H9 (cell line): ENCODE measurements at regions not wholly inside any gene's neighbourhood (a gene's known extent, or its start where the extent isn't known, plus 50 kb on each side); places are given as distances from the start of the nearest gene placed in this dataset.

ENCODE experiments used
- DNase-seq: peaks from one replicate; pipeline ENCODE4 v3.0.0-alpha.2; 2017
- H2AFZ ChIP-seq: one replicate; pipeline ENCODE4 v1.6.1; 2013; ENCODE audit warnings: mild to moderate bottlenecking, low read length, control low read depth, moderate library complexity
- H2AK5ac ChIP-seq: 2 replicates; pipeline ENCODE4 v1.6.1; 2013; ENCODE audit warnings: low read length, control low read depth, mixed read lengths; ENCODE audit not compliant: insufficient read length
- H2BK120ac ChIP-seq: one replicate; pipeline ENCODE4 v1.6.1; 2013; ENCODE audit warnings: low read depth, mild to moderate bottlenecking, low read length, control low read depth, inconsistent platforms; ENCODE audit not compliant: poor library complexity, severe bottlenecking
- H2BK12ac ChIP-seq: 2 replicates; pipeline ENCODE4 v1.6.1; 2013; ENCODE audit warnings: low read length, control low read depth, mixed read lengths, low read depth; ENCODE audit not compliant: insufficient read length
- H2BK15ac ChIP-seq: 2 replicates; pipeline ENCODE4 v1.6.1; 2013; ENCODE audit warnings: low read depth, low read length, control low read depth
- H2BK20ac ChIP-seq: one replicate; pipeline ENCODE4 v1.6.1; 2013; ENCODE audit warnings: low read depth, mild to moderate bottlenecking, low read length, control low read depth, inconsistent platforms; ENCODE audit not compliant: poor library complexity, severe bottlenecking
- H2BK5ac ChIP-seq: 2 replicates; pipeline ENCODE4 v1.6.1; 2013; ENCODE audit warnings: low read length, control low read depth, mixed read lengths; ENCODE audit not compliant: insufficient read length
- H3K14ac ChIP-seq: 2 replicates; pipeline ENCODE4 v1.6.1; 2013; ENCODE audit warnings: low read length, control low read depth; ENCODE audit not compliant: insufficient read depth
- H3K18ac ChIP-seq: 2 replicates; pipeline ENCODE4 v1.6.1; 2013; ENCODE audit warnings: low read depth, mild to moderate bottlenecking, mixed read lengths, low read length, control low read depth; ENCODE audit not compliant: insufficient read length
- H3K23ac ChIP-seq: 2 replicates; pipeline ENCODE4 v1.6.1; 2013; ENCODE audit warnings: low read length, control low read depth, mixed read lengths, low read depth; ENCODE audit not compliant: insufficient read length
- H3K23me2 ChIP-seq: 2 replicates; pipeline ENCODE4 v1.6.1; 2013; ENCODE audit warnings: low read depth, mild to moderate bottlenecking, mixed read lengths, low read length, control low read depth; ENCODE audit not compliant: insufficient read length, poor library complexity, severe bottlenecking
- H3K27ac ChIP-seq: 2 replicates; pipeline ENCODE4 v1.5.1; 2013; ENCODE audit warnings: low read length, control low read depth, mixed read lengths, low read depth; ENCODE audit not compliant: insufficient read length
- H3K27me3 ChIP-seq: 2 replicates; pipeline ENCODE4 v1.6.1; 2013; ENCODE audit warnings: low read length, control low read depth, inconsistent platforms; ENCODE audit not compliant: insufficient read depth
- H3K4ac ChIP-seq: 2 replicates; pipeline ENCODE4 v1.6.1; 2013; ENCODE audit warnings: low read depth, mild to moderate bottlenecking, control low read depth, inconsistent platforms, low read length, moderate library complexity
- H3K4me1 ChIP-seq: 2 replicates; pipeline ENCODE4 v1.6.1; 2013; ENCODE audit warnings: low read length, control low read depth, inconsistent platforms; ENCODE audit not compliant: insufficient read depth
- H3K4me2 ChIP-seq: 2 replicates; pipeline ENCODE4 v1.6.1; 2013; ENCODE audit warnings: low read length, control low read depth, mixed read lengths; ENCODE audit not compliant: insufficient read length, insufficient read depth
- H3K56ac ChIP-seq: 2 replicates; pipeline ENCODE4 v1.6.1; 2013; ENCODE audit warnings: low read depth, mild to moderate bottlenecking, mixed read lengths, low read length, control low read depth; ENCODE audit not compliant: insufficient read length
- H3K79me1 ChIP-seq: 2 replicates; pipeline ENCODE4 v1.6.1; 2013; ENCODE audit warnings: low read depth, mild to moderate bottlenecking, moderate library complexity, low read length, control low read depth, inconsistent platforms; ENCODE audit not compliant: insufficient read depth, poor library complexity, severe bottlenecking
- H3K79me2 ChIP-seq: 2 replicates; pipeline ENCODE4 v1.6.1; 2013; ENCODE audit warnings: low read length, control low read depth, inconsistent platforms; ENCODE audit not compliant: insufficient read depth
- H3K9ac ChIP-seq: 2 replicates; pipeline ENCODE4 v1.6.1; 2013; ENCODE audit warnings: low read length, control low read depth, mixed read lengths; ENCODE audit not compliant: insufficient read length; ENCODE audit errors: extremely low read depth
- H3K9me3 ChIP-seq: one replicate; pipeline ENCODE4 v1.6.1; 2013; ENCODE audit warnings: low read depth, low read length, inconsistent platforms; ENCODE audit not compliant: control insufficient read depth
- H3T11ph ChIP-seq: one replicate; pipeline ENCODE4 v1.6.1; 2013; ENCODE audit warnings: mild to moderate bottlenecking, low read length, control low read depth, inconsistent platforms
- H4K20me1 ChIP-seq: one replicate; pipeline ENCODE4 v1.6.1; 2013; ENCODE audit not compliant: control insufficient read depth, insufficient read length, insufficient read depth
- H4K5ac ChIP-seq: 2 replicates; pipeline ENCODE4 v1.6.1; 2013; ENCODE audit warnings: low read depth, mild to moderate bottlenecking, mixed read lengths, low read length, control low read depth; ENCODE audit not compliant: insufficient read length
- H4K8ac ChIP-seq: replicated peaks from 2 replicates; pipeline ENCODE4 v1.6.1; 2013; ENCODE audit warnings: low read length, control low read depth, mixed read lengths, low read depth; ENCODE audit not compliant: insufficient read length
- H4K91ac ChIP-seq: 2 replicates; pipeline ENCODE4 v1.6.1; 2013; ENCODE audit warnings: low read depth, mild to moderate bottlenecking, moderate library complexity, mixed read lengths, low read length, control low read depth; ENCODE audit not compliant: insufficient read length
- H3K27ac Mint-ChIP-seq, 3 experiments: 2 replicates in 2 of 3; 3 replicates in 1 of 3; pipeline ENCODE4 v1.8.0; 2020 to 2021; ENCODE audit warnings: mixed read lengths in 3 of 3, mild to moderate bottlenecking in 1 of 3, moderate library complexity in 1 of 3
- H3K27me3 Mint-ChIP-seq: 2 replicates; pipeline ENCODE4 v1.8.0; 2021; ENCODE audit warnings: low read depth, mild to moderate bottlenecking, moderate library complexity, mixed read lengths
- H3K36me3 Mint-ChIP-seq, 3 experiments: 2 replicates in 2 of 3; 3 replicates in 1 of 3; pipeline ENCODE4 v1.8.0; 2020 to 2021; ENCODE audit warnings: low read depth in 3 of 3, mixed read lengths in 3 of 3; ENCODE audit not compliant: insufficient read depth in 1 of 3
- H3K4me1 Mint-ChIP-seq, 2 experiments: 2 replicates each; pipeline ENCODE4 v1.8.0; 2020; ENCODE audit warnings: mixed read lengths in 2 of 2
- H3K4me3 Mint-ChIP-seq, 2 experiments: 2 replicates in 1 of 2; 3 replicates in 1 of 2; pipeline ENCODE4 v1.8.0; 2020 to 2021; ENCODE audit warnings: mild to moderate bottlenecking in 2 of 2, mixed read lengths in 2 of 2, moderate library complexity in 1 of 2
- H3K9me3 Mint-ChIP-seq, 2 experiments: 2 replicates in 1 of 2; 3 replicates in 1 of 2; pipeline ENCODE4 v1.8.0; 2020; ENCODE audit warnings: mild to moderate bottlenecking in 2 of 2, mixed read lengths in 2 of 2, moderate library complexity in 1 of 2
- CTCF ChIP-seq: fragments of 200-600 bp; sonication (generic); conservative IDR thresholded peaks from 3 replicates; pipeline ENCODE4 v1.8.0; 2021; ENCODE audit warnings: antibody characterized with exemption, mild to moderate bottlenecking
- WGBS: extraction: QIAGEN DNeasy Blood & Tissue Kit; methylation state at CpG from one replicate; pipeline ENCODE4 v1.1.7; 2013; ENCODE audit warnings: missing lambda C conversion rate, low lambda C conversion rate, mixed read lengths; ENCODE audit not compliant: insufficient read length; ENCODE audit errors: extremely low coverage; 5-methylcytosine and 5-hydroxymethylcytosine counted together

GRCh38 chr4:180664766-180665368 lies 1578.3 kb upstream of the TENM3 start:
- Histone ChIP-seq H2AFZ (no peak overlapping the region), H3K9ac (no peak overlapping the region)

More at GRCh38 chr4:180664766-180665368, 1578.3 kb upstream of the TENM3 start:
- H3K79me2 ChIP-seq = no peaks in the 10 kb centered on the region
- H3K4me1 ChIP-seq = no peaks in the 10 kb centered on the region
- no peaks in the 10 kb centered on the region for H3K9me3 ChIP-seq
- H3K56ac ChIP-seq = no peak overlapping the region
- WGBS = no CpG with 5 or more reads among the region's 5 CpGs
- no peak overlapping the region for H3K27ac Mint-ChIP-seq
- no peaks in the 10 kb centered on the region for H3K27me3 Mint-ChIP-seq
- H3K14ac ChIP-seq = no peak overlapping the region
- H3K27ac ChIP-seq = no peak overlapping the region
- H2BK5ac ChIP-seq = no peak overlapping the region
- no peak overlapping the region for H3K4ac ChIP-seq
- H3K23me2 ChIP-seq = no peaks in the 10 kb centered on the region
- no peak overlapping the region for H2BK12ac ChIP-seq
- H3K9me3 Mint-ChIP-seq = no peaks in the 10 kb centered on the region
- H3K18ac ChIP-seq = no peak overlapping the region
- TF ChIP-seq CTCF = peak; percentile 87
- H3T11ph ChIP-seq = no peak overlapping the region
- no peak overlapping the region for H3K4me2 ChIP-seq
- H4K91ac ChIP-seq = no peak overlapping the region
- no peak overlapping the region for H4K5ac ChIP-seq
- H3K23ac ChIP-seq = no peak overlapping the region
- no peak overlapping the region for H2BK15ac ChIP-seq
- no peak overlapping the region for H4K8ac ChIP-seq
- no peak overlapping the region for H2BK20ac ChIP-seq
- DNase-seq = peak; percentile 67
- no peaks in the 10 kb centered on the region for H3K36me3 Mint-ChIP-seq
- H3K4me1 Mint-ChIP-seq = peaks cover 5 to 10% of the 10 kb centered on the region in 2 experiments
- no peak overlapping the region for H3K4me3 Mint-ChIP-seq
- H4K20me1 ChIP-seq = no peaks in the 10 kb centered on the region
- no peak overlapping the region for H2AK5ac ChIP-seq
- no peak overlapping the region for H2BK120ac ChIP-seq
- H3K27me3 ChIP-seq = no peaks in the 10 kb centered on the region
- no peaks in the 10 kb centered on the region for H3K79me1 ChIP-seq
